Right lobe of liver (tissue), 4 donors: ENCODE measurements at regions not wholly inside any gene's neighbourhood (a gene's known extent, or its start where the extent isn't known, plus 50 kb on each side); places are given as distances from the start of the nearest gene placed in this dataset.
"Not testable (repeated sequence)": the region's sequence is repeated elsewhere in the genome, so short reads cannot be mapped to it uniquely, and the experiment has no call there.

Experiments
- POLR2A ChIP-seq: fragments of 450-650 bp; IDR thresholded peaks from one replicate; pipeline ENCODE4 v1.6.1; 2017; ENCODE audit warnings: antibody characterized with exemption, mild to moderate bottlenecking
- TF ChIP-seq, protein P1 (sequence below), 4 donors: fragments of 200-600 bp in 3 of 4; fragments of 450-650 bp in 1 of 4; IDR thresholded peaks; one replicate each; pipeline versions ENCODE4 v1.5.1 to v1.8.0; 2016 to 2022; ENCODE audit warnings: antibody characterized with exemption in 4 of 4, mild to moderate bottlenecking in 2 of 4
- donor health status: DM: no; HTN: no; CAD: no.
- donor health status: DM: no; HTN: no; CAD: no.
- donor health status: DM: no; HTN: yes; CAD: no.

GRCh38 chr3:8176759-8177483 lies 324.7 kb upstream of the LMCD1 start:
- TF ChIP-seq, protein P1, sequence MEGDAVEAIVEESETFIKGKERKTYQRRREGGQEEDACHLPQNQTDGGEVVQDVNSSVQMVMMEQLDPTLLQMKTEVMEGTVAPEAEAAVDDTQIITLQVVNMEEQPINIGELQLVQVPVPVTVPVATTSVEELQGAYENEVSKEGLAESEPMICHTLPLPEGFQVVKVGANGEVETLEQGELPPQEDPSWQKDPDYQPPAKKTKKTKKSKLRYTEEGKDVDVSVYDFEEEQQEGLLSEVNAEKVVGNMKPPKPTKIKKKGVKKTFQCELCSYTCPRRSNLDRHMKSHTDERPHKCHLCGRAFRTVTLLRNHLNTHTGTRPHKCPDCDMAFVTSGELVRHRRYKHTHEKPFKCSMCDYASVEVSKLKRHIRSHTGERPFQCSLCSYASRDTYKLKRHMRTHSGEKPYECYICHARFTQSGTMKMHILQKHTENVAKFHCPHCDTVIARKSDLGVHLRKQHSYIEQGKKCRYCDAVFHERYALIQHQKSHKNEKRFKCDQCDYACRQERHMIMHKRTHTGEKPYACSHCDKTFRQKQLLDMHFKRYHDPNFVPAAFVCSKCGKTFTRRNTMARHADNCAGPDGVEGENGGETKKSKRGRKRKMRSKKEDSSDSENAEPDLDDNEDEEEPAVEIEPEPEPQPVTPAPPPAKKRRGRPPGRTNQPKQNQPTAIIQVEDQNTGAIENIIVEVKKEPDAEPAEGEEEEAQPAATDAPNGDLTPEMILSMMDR (IDR thresholded peaks at IDR 0.05) = not testable (repeated sequence)
- TF ChIP-seq POLR2A = not testable (repeated sequence)
